Colon (tissue), 2 donors: ENCODE measurements at regions not wholly inside any gene's neighbourhood (a gene's known extent, or its start where the extent isn't known, plus 50 kb on each side); places are given as distances from the start of the nearest gene placed in this dataset.

Experiments used
- FAIRE-seq: peaks from 2 replicates; lab custom pipeline; 2012; peaks lifted over from hg19 to GRCh38; lab: Jason Lieb, UNC
- donor health status: control.
- donor health status: control.

DNA sequence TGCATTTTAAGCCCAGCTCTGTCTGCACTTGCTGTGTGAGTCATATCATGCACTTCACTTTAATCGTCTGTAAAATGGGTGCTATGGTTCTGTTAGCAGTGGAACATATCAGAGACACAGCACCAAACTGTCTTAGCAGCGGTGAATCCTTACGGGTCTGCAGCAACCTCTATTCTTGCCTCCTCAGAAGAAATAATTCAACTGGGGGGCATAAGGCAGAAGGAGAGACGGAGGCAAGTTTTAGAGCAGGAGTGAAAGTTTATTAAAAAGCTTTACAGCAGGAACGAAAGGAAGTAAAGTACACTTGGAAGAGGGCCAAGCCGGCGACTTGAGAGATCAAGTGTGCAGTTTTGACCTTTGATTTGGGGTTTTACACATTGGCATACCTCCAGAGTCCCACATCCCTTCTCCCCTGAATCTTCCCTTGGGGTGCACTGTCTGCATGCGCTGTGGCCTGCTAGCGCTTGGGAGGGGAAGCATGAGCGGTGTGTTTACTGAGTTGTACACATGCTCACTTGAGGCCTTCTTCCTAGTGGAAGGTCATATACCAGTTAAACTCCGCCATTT is 109.8 kb downstream of the DDX1 start:
- no peak for FAIRE-seq

DNA sequence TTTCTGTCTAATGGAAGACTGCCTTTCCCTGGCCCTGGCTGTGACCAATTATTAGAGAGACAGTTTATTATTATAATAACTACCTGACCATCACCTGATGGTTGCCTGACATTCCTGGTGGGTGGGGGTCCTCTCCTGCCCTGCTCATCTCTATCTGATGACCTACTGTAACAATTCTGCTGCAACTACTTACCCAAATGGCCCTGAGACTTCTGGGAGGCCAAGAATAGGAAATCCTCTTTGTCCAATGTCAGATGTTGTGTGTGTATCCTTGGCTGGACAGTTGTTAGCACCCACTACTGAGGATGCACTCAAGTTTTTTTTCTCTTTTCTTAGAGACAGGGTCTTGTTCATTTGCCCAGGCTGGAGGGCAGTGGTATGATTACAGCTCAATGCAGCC is 110.3 kb downstream of the DDX1 start:
- FAIRE-seq: no peak

DNA sequence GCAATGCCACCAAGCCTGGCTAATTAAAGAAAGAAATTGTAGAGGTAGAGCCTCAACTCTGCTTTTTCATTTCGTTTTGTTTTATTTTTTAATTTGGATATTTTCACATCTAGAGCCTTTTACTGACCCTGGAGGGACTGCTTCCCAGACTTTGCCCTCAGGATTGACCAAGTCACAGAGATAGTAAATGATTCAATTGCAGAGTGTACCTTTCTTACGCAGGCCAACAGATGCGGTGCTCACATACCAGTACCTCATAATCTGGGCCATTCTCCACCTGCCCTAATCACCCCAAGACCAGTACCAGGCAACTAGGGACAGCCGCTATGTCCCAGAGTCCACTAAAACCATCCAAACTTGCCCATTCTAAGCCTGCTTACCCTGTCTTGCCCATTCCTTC is 110.8 kb downstream of the DDX1 start:
- no peak for FAIRE-seq

DNA sequence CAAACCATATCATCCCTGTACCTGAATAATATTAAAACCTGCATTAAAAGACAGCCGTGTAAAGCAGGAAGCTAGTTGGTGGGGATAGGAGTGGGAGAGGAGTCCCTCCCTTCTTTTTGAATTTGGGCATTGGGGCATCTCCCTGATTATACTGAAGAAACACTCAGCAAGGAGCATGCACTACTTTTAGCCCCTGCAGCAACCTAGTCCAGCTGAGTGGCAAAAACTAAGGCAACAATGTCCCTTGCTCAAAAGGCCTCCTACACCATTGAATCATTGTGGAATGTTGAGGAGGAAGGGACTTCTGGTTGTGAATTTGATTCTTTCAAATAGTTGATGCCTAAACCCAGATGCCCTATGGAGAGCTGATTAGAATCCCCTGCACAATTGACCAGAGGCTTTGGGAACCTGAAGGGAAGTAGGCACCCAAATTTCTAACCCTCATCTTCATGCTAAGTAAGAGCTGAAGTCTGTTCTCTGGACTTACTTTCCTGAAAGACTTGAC is 111.7 kb downstream of the DDX1 start:
- no peak for FAIRE-seq

DNA sequence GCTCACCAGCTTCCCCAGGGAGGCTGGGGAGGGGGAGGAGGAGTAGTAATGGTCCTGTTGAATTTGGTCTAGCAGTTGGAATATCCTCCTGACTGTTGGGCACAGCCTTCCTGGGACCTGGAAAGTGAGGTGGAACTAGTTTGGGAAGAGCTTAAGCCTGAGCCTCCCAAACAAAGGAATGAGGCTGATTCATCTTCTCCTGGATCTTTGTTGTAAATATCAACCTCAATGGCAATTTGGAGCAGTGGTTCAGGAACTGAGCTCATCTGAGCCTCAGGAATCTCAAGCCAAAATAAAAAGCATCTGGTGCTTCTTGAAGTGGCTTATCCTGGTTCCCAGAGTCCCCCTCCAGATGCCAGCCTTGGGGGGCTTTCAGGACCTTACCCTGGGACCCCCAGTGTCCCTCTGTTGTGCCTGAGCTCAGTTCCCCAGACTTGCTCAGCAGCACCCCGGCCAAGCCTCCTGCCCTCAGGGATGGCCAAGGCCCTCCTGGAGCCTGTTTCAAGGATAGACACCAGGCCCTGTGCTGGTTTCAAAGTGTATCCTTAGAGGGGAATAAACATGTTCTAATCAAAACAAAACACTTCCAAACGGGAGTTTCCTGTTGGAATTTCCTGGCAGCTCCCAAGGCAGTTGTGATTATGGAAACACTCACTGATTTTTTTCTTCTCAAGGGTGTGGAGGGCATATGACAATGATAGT is 112.6 kb downstream of the DDX1 start:
- no peak for FAIRE-seq

DNA sequence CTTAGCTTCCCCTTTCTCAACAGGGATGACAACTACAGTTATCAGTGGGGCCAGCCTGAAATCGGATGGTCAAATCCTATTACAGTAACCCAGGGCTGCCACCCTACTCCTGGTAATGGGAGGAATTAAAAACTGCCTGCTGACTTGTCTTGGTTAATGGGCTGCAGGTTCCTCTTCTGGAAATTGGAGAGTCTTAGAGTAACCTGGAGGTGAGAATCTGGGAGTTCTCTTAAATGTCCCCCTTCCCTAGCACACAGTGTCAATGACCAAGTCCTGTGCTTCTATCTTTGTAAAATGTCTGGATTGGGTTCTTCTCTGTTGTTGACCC is 113.1 kb downstream of the DDX1 start:
- no peak for FAIRE-seq

DNA sequence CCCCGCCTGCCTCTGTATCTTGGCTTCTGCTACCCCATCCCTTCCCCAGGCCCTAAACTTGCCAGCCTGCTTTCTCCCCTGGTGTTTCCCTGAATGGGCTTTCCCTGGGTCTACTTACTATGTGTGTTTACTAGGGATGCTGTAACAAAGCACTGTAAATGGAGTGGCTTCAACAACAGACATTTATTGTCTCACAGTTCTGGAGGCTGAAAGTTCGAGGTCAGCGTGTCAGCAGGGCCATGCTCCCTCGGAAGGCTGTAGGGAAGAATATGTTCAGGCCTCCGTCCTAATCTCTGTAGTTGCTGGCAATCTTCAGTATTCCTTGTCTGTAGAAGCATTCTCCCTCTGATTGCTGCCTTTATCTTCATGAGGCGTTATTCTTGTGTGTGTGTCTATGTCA is 113.6 kb downstream of the DDX1 start:
- FAIRE-seq: no peak

DNA sequence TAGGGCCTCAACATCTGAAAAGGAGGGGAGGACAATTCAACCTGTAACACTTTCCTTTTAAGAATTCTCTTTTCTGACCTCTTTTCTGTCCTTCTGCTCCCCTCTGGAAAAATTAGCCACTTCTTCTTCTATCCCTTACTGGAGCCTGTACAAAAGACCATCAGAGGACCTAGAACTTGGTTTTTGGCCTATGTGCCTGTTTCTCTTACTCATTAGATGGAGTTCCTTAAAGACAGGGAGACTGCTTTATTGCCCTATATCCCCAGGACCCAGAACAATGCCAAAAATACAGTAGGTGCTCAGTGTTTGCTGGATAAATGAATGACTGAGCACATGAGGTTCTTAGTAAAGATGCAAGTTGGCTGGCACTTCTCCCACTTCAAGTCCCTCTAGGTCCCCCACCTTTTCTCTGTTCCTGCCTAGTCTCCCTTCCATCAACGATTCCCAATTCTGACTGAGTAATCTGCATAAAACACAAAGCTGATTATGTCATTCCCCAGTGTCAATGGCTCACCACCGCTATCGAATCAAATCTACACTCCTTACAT is 114.2 kb downstream of the DDX1 start:
- FAIRE-seq: no peak

DNA sequence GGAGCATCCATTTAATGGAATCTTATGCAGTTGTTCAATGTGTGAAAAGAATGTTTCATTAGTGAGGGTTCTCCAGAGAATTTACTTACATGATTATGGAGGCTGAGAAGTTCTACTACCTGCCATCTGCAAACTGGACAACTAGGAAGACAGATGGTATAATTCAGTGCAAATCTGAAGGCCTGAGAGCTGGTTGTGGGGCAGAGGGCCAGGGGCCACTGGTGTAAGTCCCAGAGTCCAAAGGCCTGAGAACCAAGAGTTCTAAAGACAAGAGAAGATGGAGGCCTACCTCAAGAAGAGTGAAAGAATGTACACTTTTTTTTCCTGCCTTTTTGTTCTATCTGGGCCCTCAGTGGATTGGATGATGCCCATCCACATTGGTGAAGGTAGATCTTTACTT is 114.8 kb downstream of the DDX1 start:
- FAIRE-seq: no peak

DNA sequence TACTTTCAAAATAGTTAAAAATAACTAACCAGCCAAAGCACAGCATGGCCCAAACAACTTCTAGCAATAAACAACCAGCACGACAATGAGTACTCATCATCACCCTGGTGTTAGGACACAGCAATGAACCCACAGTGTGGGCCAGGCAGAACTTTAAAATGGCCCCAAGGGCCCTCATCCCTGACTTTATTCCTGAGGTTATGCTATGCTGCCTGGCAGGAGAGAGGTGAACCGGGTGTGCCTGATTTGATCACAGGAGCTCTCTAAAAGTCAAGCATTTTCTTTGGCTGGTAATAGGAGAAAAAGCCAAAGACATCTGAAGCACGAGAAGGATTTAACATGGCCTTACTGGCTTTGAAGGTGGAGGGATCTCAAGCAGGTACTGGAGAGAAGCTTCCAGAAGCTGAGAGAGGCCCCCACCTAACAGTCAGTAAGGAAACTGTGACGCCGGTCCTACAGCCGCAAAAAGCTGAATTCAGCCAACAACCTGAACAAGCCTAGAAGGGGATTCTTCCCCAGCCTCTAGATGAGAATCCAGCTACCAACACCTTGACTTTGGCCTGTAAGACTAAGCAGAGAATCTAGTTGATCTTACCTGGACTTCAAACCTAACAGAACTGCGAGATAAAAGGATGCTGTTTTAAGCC is 115.4 kb downstream of the DDX1 start:
- no peak for FAIRE-seq

DNA sequence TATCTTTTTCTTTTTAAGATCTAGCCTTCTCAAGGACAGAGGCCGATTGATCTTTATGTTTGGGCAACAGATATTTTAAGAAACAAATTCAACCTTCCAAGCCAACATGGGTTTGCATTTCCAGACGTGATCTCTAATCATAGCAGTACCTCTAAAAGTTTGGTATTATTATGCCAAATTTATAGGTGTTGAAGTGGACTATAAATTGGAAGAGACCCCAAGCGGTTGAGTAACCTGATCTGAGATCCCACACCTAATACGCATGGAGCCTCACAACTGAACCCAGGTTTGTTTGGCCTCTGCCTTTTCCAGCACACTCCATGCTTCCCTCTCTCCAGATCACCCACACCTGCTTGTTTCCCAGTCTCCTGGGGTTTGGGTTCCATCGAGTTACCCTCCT is 116.5 kb downstream of the DDX1 start:
- FAIRE-seq: no peak

DNA sequence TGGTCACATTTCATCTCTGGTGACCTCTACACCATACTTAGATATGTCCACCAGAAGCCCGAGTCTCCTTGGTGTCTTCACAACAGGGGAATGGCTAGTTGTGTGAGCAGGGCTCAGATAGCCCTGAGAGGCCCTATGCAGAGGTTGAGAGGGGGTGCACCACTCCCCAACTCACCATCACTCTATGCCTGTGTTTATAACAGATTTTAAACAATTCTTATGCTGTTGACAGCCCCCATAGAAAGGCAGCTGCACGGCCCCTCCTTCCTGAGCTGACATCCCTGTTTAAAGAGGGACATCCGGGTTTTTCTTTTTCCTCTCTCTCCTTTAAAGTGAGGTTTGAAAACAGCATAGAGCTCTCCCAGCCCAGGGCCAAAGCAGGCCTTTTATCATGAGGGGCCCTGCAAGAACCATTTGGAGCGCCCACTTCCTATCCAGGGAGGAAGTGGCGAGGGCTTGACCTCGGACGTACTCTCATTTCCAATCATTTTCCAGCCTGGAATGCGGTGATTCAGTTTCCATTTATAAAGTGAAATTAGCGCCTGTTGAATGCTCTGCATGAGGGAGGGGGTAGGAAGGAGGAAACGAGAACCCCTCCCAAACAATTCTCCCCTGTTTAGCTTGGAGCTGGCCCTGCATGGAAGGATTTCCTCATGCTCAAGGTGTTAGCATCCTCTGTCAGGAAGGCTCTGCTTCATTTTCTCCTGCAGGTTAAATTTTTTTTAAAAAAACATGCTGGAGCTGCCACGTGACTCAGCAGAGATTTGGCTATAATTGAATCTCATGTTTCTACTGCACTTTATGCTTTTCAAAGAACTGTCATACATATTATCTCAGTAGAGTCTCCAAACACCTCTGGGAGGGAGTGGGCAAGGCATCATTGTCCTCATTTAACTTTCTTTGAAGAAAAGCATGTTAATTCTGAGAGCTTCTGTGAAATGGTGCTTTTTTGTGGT is 117.5 kb downstream of the DDX1 start:
- FAIRE-seq: no peak

DNA sequence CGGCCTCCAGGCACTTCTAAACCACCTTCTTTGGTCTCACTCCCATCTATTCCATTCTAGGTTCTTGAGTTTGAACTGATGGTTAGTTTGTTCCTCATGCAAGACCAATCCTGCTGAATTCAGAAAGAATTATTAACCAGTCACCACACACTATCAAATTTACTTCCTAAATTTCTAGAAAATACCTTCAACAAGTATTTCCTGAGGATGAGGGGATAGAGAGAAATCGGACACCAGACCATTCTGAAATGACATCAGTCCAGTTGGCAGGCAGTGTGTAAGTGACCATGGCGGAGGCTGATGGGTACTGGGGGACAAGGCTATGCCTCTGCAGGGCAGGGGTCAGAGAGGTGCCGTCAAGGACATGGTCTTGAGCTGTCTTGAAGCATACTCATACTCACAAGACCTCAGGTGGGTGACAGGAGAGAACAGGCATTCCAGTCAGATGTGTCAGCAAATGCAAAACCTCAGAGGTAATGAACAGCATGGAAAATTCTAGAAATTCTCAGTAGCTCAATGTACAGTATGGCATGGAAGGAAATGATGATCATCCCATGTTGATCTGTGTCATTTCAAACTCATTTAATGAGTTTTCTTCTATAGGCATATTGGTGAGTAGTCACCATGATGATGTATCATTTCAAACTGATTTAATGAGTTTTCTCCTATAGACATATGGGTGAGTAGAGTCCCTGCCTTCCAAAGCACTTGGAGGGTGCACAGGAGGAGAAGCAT is 119.6 kb downstream of the DDX1 start:
- FAIRE-seq: no peak

DNA sequence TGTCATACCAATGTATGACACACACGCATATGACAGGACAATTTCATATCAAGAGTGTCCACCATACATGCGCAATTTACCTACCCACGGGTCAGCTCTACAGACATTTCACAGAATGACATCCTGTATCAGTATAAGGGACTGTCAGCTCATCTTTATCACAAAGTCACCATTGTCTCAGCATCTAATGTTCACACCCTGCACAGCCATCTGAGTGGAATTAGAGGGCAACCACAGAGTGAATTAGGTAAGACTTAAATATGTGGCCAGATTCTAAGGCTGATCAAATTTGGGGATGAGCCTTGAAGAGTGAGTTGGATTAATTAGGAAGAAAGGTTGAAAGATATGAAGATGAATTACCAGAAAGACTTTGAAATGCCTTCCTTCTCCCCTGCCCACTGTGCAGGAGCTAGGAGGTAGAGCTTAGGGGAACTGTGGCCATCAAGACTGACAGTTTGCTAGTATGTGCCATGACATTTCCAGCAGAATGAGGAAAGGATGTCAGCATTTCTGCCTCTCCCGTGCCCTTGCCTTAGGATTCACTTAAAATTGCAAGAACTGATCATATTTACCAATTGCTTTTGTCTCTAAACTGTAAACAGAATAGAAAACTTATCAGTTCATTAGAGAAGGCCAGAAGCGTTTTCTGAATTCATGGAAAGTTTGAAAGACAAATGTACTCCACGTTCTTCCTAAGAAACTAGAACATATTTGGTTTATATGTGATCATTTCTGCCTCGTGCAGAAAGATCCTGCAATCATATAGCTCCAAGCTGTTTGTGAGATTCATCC is 121.1 kb downstream of the DDX1 start:
- FAIRE-seq: no peak

DNA sequence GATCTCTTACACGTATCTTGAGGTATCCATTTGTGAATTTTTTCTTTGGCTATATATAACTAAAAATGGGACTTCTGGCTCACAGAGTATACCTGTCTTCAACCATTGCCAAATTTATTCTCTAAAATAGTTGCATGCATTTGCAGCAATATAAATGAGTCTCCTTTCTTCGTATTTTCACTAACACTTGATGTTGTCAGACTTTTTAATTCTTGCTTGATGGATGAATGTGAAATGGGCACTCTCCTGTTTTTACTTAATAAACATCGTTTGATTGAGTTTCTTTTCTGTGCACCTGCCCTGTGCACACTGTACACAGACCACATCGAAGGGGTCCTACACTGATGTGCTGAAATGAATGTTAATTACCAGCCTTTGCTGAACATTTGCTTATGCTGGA is 121.8 kb downstream of the DDX1 start:
- FAIRE-seq: no peak

DNA sequence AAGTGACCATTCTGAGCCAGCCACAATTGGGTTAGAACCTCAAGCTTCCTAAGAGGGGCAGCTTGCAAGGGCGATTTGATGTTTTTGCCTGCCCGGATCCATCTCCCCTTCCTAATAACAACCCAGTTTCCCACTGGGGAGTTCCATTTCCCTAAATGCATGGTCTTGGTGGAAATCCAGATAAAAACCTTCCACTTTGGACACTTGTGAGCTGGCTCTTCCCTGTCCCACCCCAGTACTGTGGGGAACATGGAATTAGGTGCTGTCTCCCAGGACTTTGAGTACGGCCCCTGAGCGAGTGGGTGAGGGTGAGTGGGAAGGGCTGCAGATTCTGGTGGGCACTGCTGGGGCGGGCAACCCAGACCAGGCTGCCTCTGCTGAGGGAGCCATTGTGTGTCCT is 122.3 kb downstream of the DDX1 start:
- no peak for FAIRE-seq

DNA sequence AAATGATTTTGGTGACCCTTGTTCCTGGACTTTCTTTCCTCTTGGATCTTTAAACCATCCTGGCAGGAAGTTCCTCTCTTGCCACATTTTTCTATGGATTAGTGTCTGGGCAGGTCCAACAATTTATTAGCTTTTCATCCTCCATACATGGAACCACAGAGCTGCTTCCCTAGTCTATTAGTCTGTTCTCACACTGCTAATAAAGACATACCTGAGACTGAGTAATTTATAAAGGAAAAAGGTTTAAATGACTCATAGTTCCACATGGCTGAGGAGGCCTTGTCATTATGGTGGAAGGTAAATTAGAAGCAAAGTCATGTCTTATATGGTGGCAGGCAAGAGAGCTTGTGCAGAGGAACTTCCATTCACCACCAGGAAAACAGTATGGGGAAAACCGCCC is 122.9 kb downstream of the DDX1 start:
- no peak for FAIRE-seq

DNA sequence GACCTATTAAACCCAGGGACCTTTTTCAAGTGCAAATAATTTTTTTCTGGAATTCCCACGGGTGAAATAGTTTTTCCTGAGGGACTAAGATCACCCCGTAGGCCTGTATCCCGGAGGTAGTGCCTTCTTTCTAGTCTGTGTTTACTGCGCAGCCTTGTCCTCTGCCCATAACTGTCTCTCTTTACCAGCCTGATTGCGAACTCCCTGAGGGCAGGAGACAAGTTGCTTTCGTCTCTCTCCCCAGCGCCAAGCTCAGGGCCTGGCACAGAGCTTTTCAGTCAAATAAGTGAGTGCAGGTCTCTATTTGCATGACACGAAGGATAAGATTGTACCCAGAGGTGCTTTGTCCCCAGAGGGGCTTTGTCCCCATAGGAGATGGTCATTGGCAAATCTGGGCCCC is 123.9 kb downstream of the DDX1 start:
- FAIRE-seq: no peak

DNA sequence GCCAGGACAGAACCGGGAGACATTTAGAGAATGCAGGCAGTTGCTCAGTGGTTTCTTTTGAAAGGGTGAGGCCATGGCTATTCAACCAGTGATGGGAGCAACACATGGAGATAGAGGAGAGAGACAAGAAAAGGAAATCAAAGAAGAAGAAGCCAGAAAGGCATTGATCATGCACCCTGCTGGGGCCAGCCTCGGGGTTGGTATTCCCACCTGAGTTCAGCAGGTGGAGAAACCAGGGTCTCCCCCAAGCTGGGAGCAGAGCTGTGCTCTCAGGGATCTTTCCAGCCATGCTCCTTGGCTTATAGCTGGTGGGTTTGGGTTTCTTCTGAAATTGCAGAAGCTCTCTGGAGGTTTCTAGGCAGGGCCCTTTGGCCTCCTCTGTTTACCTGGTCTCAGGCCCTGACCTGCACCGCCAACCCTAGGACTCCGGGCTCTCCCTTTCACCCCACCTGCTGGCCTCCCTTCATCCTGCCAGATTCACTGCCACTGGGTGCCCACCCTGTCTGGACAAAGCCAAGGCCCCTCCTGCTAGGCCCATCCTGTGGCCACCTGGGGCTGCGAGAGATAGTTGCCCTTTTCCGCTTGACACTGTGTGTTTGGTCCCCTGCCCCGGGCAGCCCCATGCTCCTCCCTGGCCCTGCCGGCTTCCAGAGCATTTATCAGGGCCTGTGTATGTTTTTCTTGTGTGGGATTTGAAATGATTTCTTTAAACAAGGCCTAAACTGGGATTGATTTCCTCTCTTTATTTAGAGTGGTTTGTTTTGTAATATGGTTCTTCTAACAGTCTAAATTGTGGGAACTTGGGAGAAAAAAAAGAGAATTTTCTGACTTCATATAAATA is 126.7 kb downstream of the DDX1 start:
- no peak for FAIRE-seq

DNA sequence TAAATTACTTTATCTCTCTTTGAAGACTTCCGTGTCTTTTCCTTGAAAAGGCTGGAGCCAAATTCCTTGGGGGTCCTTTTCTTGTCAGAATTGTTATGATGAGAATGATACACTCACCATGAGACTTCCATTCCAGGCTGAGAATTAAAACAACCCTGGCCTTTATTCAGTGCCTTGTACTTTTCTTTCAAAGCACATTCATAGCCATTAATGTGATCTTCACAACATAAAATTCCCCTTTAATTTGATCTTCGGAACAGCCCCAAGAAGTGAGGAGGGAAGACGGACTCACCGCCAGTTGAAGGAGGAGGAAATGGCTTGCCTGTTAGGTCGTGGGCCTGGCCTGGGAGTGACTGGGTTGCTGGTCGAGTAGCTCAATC is 127.3 kb downstream of the DDX1 start:
- no peak for FAIRE-seq
